WI38 (cell line): ENCODE measurements at regions not wholly inside any gene's neighbourhood (a gene's known extent, or its start where the extent isn't known, plus 50 kb on each side); places are given as distances from the start of the nearest gene placed in this dataset.

Experiments
- H3K4me3 ChIP-seq: 2 replicates; pipeline ENCODE4 v1.5.1; 2011; ENCODE audit warnings: low read depth, mild to moderate bottlenecking, control low read depth, low read length
- TF ChIP-seq, protein P1 (sequence below): IDR thresholded peaks from 2 replicates; pipeline ENCODE4 v1.5.1; 2012; ENCODE audit warnings: low read depth, mild to moderate bottlenecking, control low read depth, low read length

DNA sequence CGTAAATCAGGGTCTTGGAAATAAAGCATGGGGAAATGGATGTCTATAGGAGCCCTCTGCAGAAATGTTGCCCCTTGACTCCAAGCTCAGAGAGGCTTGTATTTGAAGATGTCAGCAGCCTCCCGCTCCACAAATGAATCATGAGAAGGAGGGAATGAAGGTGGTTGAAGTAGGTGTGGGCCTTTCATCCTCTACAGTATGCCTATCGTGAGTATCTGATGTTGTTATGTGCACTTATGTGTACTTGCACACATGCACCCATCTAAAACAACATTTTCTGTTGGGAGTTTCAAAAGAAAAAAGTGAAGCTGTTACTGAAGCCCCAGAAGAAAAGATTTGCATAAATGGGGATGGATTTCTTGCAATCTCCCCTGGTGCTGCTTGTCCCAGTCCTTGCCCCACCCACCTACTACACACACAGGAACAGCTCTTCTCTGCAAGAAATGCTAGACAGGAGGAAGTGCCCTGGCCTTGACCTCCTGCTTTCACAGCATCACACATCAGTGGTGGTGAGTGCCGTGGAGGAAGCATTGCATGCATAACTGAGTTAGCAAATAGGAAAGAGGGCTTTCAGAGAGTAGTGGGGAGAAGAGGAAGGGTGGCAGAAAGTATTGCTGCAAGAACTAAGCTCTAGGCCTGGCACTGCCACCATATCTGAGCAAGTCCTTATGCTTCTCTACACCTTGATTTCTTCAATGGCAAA, 156.1 kb downstream of the SNX18 start:
- TF ChIP-seq, protein P1, sequence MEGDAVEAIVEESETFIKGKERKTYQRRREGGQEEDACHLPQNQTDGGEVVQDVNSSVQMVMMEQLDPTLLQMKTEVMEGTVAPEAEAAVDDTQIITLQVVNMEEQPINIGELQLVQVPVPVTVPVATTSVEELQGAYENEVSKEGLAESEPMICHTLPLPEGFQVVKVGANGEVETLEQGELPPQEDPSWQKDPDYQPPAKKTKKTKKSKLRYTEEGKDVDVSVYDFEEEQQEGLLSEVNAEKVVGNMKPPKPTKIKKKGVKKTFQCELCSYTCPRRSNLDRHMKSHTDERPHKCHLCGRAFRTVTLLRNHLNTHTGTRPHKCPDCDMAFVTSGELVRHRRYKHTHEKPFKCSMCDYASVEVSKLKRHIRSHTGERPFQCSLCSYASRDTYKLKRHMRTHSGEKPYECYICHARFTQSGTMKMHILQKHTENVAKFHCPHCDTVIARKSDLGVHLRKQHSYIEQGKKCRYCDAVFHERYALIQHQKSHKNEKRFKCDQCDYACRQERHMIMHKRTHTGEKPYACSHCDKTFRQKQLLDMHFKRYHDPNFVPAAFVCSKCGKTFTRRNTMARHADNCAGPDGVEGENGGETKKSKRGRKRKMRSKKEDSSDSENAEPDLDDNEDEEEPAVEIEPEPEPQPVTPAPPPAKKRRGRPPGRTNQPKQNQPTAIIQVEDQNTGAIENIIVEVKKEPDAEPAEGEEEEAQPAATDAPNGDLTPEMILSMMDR: no peak
- no peak overlapping the region for H3K4me3 ChIP-seq

DNA sequence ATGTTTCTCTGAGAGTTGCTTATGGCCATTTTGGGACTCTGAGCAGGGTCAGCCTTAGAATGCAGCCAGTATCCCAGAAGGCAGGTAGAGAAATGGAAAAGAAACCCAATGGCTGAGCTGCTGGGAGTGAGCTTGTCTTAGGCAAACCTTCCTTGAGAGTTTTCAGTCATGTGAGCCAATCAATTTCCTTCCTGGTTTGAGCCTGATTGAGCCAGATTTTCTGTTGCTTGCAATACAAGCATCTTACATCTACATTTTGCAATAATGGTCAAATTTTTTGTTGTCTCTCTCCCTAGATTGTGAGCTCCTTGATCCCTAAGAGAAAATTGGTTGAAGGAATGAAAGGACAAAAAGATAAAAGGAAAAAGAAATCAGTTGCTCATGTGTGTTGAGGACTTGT, 155.3 kb downstream of the SNX18 start:
- TF ChIP-seq, protein P1: no peak
- no peak overlapping the region for H3K4me3 ChIP-seq

DNA sequence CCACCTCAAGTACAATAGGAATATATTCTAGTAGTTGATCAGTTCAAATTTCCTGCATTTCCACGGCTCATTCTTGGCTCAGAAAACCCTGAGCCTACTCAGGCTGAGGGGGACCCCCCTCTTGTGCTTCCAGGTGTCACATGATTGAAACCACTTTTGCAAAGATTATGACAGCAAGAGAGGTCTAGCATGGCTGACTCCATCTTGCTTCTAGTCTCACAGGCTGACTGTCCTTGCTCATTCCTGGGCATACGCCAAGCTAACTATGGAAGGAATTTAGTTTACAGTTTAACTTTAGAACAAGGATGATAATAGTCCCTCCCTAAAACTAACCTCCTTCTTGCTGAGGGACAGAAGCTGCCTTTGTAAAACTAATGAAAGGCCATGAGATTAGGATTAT, 154.1 kb downstream of the SNX18 start:
- no peak overlapping the region for H3K4me3 ChIP-seq
- TF ChIP-seq, protein P1: no peak

DNA sequence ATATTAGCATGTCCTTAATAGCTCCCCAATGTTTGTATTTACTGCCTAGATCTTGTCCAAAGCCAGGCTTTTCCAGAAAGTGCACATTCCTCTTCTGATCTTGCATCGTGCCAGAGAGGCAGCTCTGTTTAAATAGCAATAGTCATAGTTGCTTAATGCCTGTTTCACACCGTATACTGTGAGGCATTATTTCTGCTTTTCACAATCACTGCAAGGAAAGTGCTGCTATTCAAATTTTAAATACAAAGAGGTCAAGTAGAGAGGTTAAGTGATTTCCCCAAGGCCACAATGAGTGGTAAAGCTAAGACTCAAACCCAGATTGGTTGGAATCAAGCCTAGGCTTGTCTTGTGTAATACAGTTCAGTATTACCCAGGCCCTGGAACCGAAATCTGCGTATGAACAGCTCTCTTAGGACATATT, 153.6 kb downstream of the SNX18 start:
- TF ChIP-seq, protein P1: no peak
- H3K4me3 ChIP-seq: no peak overlapping the region

DNA sequence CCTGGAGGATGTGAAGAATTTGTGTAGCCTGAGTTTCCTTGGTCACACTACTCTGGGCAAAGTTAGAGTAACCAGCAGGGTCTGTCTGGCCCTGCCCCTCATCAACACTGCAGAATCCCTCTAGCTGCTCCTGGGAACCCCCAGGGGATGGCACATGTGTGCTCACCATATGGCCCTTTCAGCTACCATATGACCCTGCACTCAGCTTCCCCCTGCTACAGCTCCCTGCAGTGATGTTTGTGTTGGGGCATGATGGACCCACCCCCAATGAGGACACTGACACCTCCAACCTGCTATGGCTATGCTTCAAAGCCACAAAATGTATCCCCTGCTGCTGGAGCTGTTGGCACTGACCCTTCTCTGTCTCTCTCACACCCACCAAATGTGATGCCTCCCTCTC, 152.7 kb downstream of the SNX18 start:
- H3K4me3 ChIP-seq: no peak overlapping the region
- TF ChIP-seq, protein P1: no peak

DNA sequence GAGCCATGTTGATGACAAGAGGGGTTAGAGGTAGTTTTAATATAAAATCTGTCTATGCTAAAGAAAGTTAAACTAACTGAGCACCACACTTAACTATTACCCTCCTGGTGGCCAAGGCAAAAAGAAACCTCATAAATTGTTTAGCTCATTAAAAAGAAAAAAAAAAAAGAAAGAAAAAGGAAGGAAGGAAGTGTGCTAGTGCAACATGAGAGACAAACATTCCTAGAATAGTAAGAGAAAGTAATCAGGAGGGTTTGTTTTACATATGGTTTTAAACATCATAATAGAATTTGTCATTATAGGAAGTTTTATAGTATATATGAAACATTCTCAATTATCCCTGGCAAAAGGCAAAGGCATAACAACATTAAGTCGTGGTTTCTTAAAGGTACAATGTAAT, 152.3 kb downstream of the SNX18 start:
- TF ChIP-seq, protein P1: no peak
- H3K4me3 ChIP-seq: no peak overlapping the region

DNA sequence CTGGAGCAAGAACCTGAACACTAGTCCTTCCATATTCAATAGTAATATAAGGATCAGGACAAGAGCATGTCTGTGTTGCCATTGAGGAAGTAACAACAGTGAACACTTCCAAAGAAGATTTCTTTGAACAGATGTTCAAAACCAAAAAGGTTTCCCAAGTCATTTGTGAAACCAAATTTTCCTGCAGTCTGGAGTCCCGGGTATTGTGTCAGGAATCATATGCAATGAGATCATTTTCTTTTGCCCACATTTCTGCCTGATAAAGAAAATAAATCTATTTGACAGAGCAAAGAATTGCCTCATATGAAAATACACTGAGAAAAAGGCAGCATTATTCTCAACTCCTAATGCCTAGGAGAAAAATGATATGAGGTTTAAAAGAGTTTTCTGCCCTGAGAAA, 151.7 kb downstream of the SNX18 start:
- TF ChIP-seq, protein P1: no peak

More for the DNA sequence above, 151.7 kb downstream of the SNX18 start:
- no peak overlapping the region for H3K4me3 ChIP-seq
